ENCODE measurements at regions not wholly inside any gene's neighbourhood (a gene's known extent, or its start where the extent isn't known, plus 50 kb on each side); places are given as distances from the start of the nearest gene placed in this dataset.

GRCh38 chr4:160887668-160888067 is 1276.1 kb downstream of the FSTL5 start:
- no peak for DNase-seq

- no peak for DNase-seq
Measured at GRCh38 chr4:160894128-160894527, 1269.7 kb downstream of the FSTL5 start.

GRCh38 chr4:160894809-160895208 is 1269.0 kb downstream of the FSTL5 start:
- no peak for DNase-seq

GRCh38 chr4:160927311-160927710 is 1236.5 kb downstream of the FSTL5 start:
- no peak for DNase-seq

GRCh38 chr4:160928482-160928881 is 1235.3 kb downstream of the FSTL5 start:
- no peak for DNase-seq

- no peak for DNase-seq
Measured at GRCh38 chr4:160947653-160948052, 1216.1 kb downstream of the FSTL5 start.

- no peak for DNase-seq
Measured at GRCh38 chr4:160956875-160957274, 1206.9 kb downstream of the FSTL5 start.

GRCh38 chr4:160969925-160970324 is 1193.9 kb downstream of the FSTL5 start:
- DNase-seq, result no peak

GRCh38 chr4:160980091-160980490 is 1183.7 kb downstream of the FSTL5 start:
- DNase-seq, result no peak

- DNase-seq, result no peak
Measured at GRCh38 chr4:160981083-160981482, 1182.7 kb downstream of the FSTL5 start.

GRCh38 chr4:160983035-160983434 is 1180.8 kb downstream of the FSTL5 start:
- no peak for DNase-seq

- DNase-seq, result no peak
Measured at GRCh38 chr4:161002386-161002785, 1161.4 kb downstream of the FSTL5 start.

- no peak for DNase-seq
Measured at GRCh38 chr4:161003418-161004057, 1160.3 kb downstream of the FSTL5 start.

- DNase-seq, result no peak
Measured at GRCh38 chr4:161005746-161006145, 1158.1 kb downstream of the FSTL5 start.

- no peak for DNase-seq
Measured at GRCh38 chr4:161008527-161008926, 1155.3 kb downstream of the FSTL5 start.

- DNase-seq, result no peak
Measured at GRCh38 chr4:161010227-161010626, 1153.6 kb downstream of the FSTL5 start.
